ENCODE measurements at regions not wholly inside any gene's neighbourhood (a gene's known extent, or its start where the extent isn't known, plus 50 kb on each side); places are given as distances from the start of the nearest gene placed in this dataset.

GRCh38 chr16:79501446-79501845 is 99.1 kb downstream of the MAF start:
- H3K18ac ChIP-seq (ENCODE audit: low read depth, low read length), result no peak overlapping the region
- no peak overlapping the region for H3K27ac ChIP-seq (ENCODE audit: insufficient read depth, low read length)
- intact Hi-C loops (cut with micrococcal nuclease) (no loop called here), dilution Hi-C loops (cut with HindIII; ENCODE audit: low sequenced_read_pairs, unreplicated experiment) (no loop called here), in situ Hi-C loops (cut with MboI; ENCODE audit: low sequenced_read_pairs) (no loop called here)
- no peak overlapping the region for H3K23ac ChIP-seq (ENCODE audit: low read depth, low read length)
- H3K4me1 ChIP-seq (ENCODE audit: control insufficient read depth, insufficient read depth, low read length), result no peaks in the 10 kb centered on the region
- no peak overlapping the region for H2AK9ac ChIP-seq (replicated peaks; ENCODE audit: low read depth, low read length, poor library complexity)
- H3K79me1 ChIP-seq (ENCODE audit: low read depth in 1 of 2, low read length in 2 of 2), result no peaks in the 10 kb centered on the region
- H2BK120ac ChIP-seq (ENCODE audit: low read depth, low read length), result no peak overlapping the region
- H3K4me2 ChIP-seq (ENCODE audit: low read depth, low read length), result no peak overlapping the region
- no peak overlapping the region for H2BK5ac ChIP-seq (ENCODE audit: low read depth, low read length, poor library complexity, severe bottlenecking)
- no peak overlapping the region for H3K14ac ChIP-seq (replicated peaks; ENCODE audit: low read depth, low read length)
- H2AFZ ChIP-seq (replicated peaks; ENCODE audit: low read length, poor library complexity), result no peak overlapping the region
- ChIA-PET CTCF (no interaction called here), POLR2A (ENCODE audit: unreplicated experiment) (no interaction called here)
- H3K36me3 ChIP-seq (ENCODE audit: control insufficient read depth, insufficient read depth, low read length), result no peaks in the 10 kb centered on the region
- H3K9me3 ChIP-seq (ENCODE audit: control insufficient read depth, insufficient read depth, low read length), result peaks cover 21% of the 10 kb centered on the region
- no peak overlapping the region for H3K9ac ChIP-seq (ENCODE audit: low read depth, low read length)
- DNase-seq (no peak), ATAC-seq (ENCODE audit: low read depth) (no peak)
- no peaks in the 10 kb centered on the region for H3K27me3 ChIP-seq (ENCODE audit: control insufficient read depth, insufficient read depth, low read length)
- no peak overlapping the region for H3K56ac ChIP-seq (ENCODE audit: extremely low read depth, insufficient read depth, low read length)
- no peak overlapping the region for H2BK15ac ChIP-seq (ENCODE audit: low read depth, low read length)
- no peaks in the 10 kb centered on the region for H4K20me1 ChIP-seq (ENCODE audit: insufficient read depth, low read length)
- H4K91ac ChIP-seq (ENCODE audit: insufficient read depth, low read depth, low read length), result no peak overlapping the region
- no peak overlapping the region for H3K4me3 ChIP-seq (ENCODE audit: insufficient read depth, low read depth, low read length)
- TF ChIP-seq MAFK (IDR thresholded peaks at IDR 0.05; ENCODE audit: low read depth, low read length) (peak; percentile 71), MXI1 (IDR thresholded peaks at IDR 0.05; ENCODE audit: borderline replicate concordance, low read depth, low read length) (no peak)
- no TSS peak for BruUV-seq (replicated peaks)
- no peak overlapping the region for H2BK20ac ChIP-seq (ENCODE audit: low read depth, low read length)
- no peak overlapping the region for H2AK5ac ChIP-seq (ENCODE audit: low read depth, low read length)
- H3K9me1 ChIP-seq (ENCODE audit: insufficient read depth, low read length), result no peaks in the 10 kb centered on the region
- H4K5ac ChIP-seq (ENCODE audit: low read depth, low read length), result no peak overlapping the region
- no peak overlapping the region for H4K8ac ChIP-seq (ENCODE audit: low read depth in 2 of 2, low read length in 2 of 2)
- WGBS, 2 experiments (ENCODE audit: extremely low coverage in 2 of 2, insufficient read length in 1 of 2), result no CpG with 5 or more reads among the region's 4 CpGs
- no peak overlapping the region for H3K4ac ChIP-seq (ENCODE audit: low read depth, low read length)
